Trophoblast cell (in vitro differentiated cells and primary cell): ENCODE measurements at regions not wholly inside any gene's neighbourhood (a gene's known extent, or its start where the extent isn't known, plus 50 kb on each side); places are given as distances from the start of the nearest gene placed in this dataset.
A peak's percentile ranks its signal among the peaks of the same experiment; 100 is the strongest.

ENCODE experiments used
- DNase-seq, 2 donors: peaks; one replicate each; pipeline ENCODE4 v3.0.0-alpha.2; 2016
- H2AFZ ChIP-seq: 2 replicates; pipeline ENCODE4 v1.6.1; 2013; ENCODE audit warnings: low read length, moderate library complexity, mild to moderate bottlenecking; ENCODE audit not compliant: insufficient read depth, poor library complexity
- H2AK5ac ChIP-seq: 2 replicates; pipeline ENCODE4 v1.6.1; 2013; ENCODE audit warnings: mild to moderate bottlenecking, low read length
- H2BK120ac ChIP-seq: 2 replicates; pipeline ENCODE4 v1.6.1; 2013; ENCODE audit warnings: low read length, mild to moderate bottlenecking, moderate library complexity; ENCODE audit not compliant: insufficient read depth, poor library complexity
- H2BK12ac ChIP-seq: 2 replicates; pipeline ENCODE4 v1.6.1; 2013; ENCODE audit warnings: mild to moderate bottlenecking, low read length, moderate library complexity
- H2BK5ac ChIP-seq: 2 replicates; pipeline ENCODE4 v1.6.1; 2013; ENCODE audit warnings: low read length, low read depth, moderate library complexity, mild to moderate bottlenecking; ENCODE audit not compliant: poor library complexity
- H3K14ac ChIP-seq: 2 replicates; pipeline ENCODE4 v1.6.1; 2013; ENCODE audit warnings: mild to moderate bottlenecking, low read length
- H3K18ac ChIP-seq: 2 replicates; pipeline ENCODE4 v1.6.1; 2013; ENCODE audit warnings: mild to moderate bottlenecking, low read length
- H3K23ac ChIP-seq: 2 replicates; pipeline ENCODE4 v1.6.1; 2013; ENCODE audit warnings: low read length
- H3K27ac ChIP-seq: 2 replicates; pipeline ENCODE4 v1.5.1; 2013; ENCODE audit warnings: low read depth, mild to moderate bottlenecking, inconsistent platforms, low read length, moderate library complexity
- H3K27me3 ChIP-seq: 2 replicates; pipeline ENCODE4 v1.6.1; 2013; ENCODE audit warnings: inconsistent platforms, mild to moderate bottlenecking, low read length, moderate library complexity; ENCODE audit not compliant: insufficient read depth
- H3K36me3 ChIP-seq, 2 experiments: 1 replicate in 1 of 2; 2 replicates in 1 of 2; pipeline ENCODE4 v1.6.1; 2013; ENCODE audit warnings: low read length in 2 of 2, mild to moderate bottlenecking in 2 of 2, moderate library complexity in 1 of 2; ENCODE audit not compliant: insufficient read depth in 2 of 2, control insufficient read depth in 1 of 2
- H3K4ac ChIP-seq: 2 replicates; pipeline ENCODE4 v1.6.1; 2013; ENCODE audit warnings: low read depth, mild to moderate bottlenecking, low read length, moderate library complexity
- H3K4me1 ChIP-seq, 2 experiments: 1 replicate in 1 of 2; 2 replicates in 1 of 2; pipeline ENCODE4 v1.6.1; 2013; ENCODE audit warnings: low read length in 2 of 2, mild to moderate bottlenecking in 2 of 2, moderate library complexity in 1 of 2; ENCODE audit not compliant: insufficient read depth in 2 of 2, control insufficient read depth in 1 of 2
- H3K4me2 ChIP-seq: 2 replicates; pipeline ENCODE4 v1.6.1; 2013; ENCODE audit warnings: inconsistent platforms, mild to moderate bottlenecking, low read length, moderate library complexity
- H3K4me3 ChIP-seq: 2 replicates; pipeline ENCODE4 v1.5.1; 2013; ENCODE audit warnings: mild to moderate bottlenecking, low read depth, low read length, inconsistent platforms
- H3K79me1 ChIP-seq: one replicate; pipeline ENCODE4 v1.6.1; 2013; ENCODE audit warnings: low read length
- H3K79me2 ChIP-seq: 2 replicates; pipeline ENCODE4 v1.6.1; 2013; ENCODE audit warnings: low read length, mild to moderate bottlenecking; ENCODE audit not compliant: control insufficient read depth, insufficient read depth, poor library complexity
- H3K9ac ChIP-seq: 2 replicates; pipeline ENCODE4 v1.6.1; 2013; ENCODE audit warnings: mild to moderate bottlenecking, low read length
- H3K9me3 ChIP-seq: 2 replicates; pipeline ENCODE4 v1.6.1; 2013; ENCODE audit warnings: low read depth, mild to moderate bottlenecking, control low read depth, inconsistent platforms, low read length; ENCODE audit not compliant: insufficient read depth
- H4K12ac ChIP-seq: 2 replicates; pipeline ENCODE4 v1.6.1; 2013; ENCODE audit warnings: low read depth, mild to moderate bottlenecking, low read length, moderate library complexity
- H4K8ac ChIP-seq: 2 replicates; pipeline ENCODE4 v1.6.1; 2013; ENCODE audit warnings: low read depth, mild to moderate bottlenecking, low read length, moderate library complexity
- H4K91ac ChIP-seq: one replicate; pipeline ENCODE4 v1.6.1; 2013; ENCODE audit warnings: low read depth, mild to moderate bottlenecking, low read length, moderate library complexity
- WGBS: extraction: QIAGEN DNeasy Blood & Tissue Kit; methylation state at CpG from one replicate; pipeline ENCODE4 v1.1.7; 2013; ENCODE audit warnings: missing lambda C conversion rate; ENCODE audit not compliant: insufficient read length, insufficient coverage; ENCODE audit errors: extremely low coverage; 5-methylcytosine and 5-hydroxymethylcytosine counted together

- Histone ChIP-seq H2AFZ (no peak overlapping the region), H3K36me3 (no peaks in the 10 kb centered on the region), H3K27ac (no peak overlapping the region), H3K79me1 (peaks cover 9% of the 10 kb centered on the region), H3K23ac (no peak overlapping the region), H4K91ac (peak overlapping the region; percentile 82), H3K4me3 (no peak overlapping the region), H3K4me1 (peaks cover 4 to 12% of the 10 kb centered on the region in 2 experiments), H2BK120ac (peak overlapping the region; percentile 61), H4K12ac (no peak overlapping the region), H2BK5ac (no peak overlapping the region), H3K9me3 (no peaks in the 10 kb centered on the region), H4K8ac (peak overlapping the region; percentile 43), H3K9ac (no peak overlapping the region), H2AK5ac (no peak overlapping the region), H3K79me2 (no peaks in the 10 kb centered on the region), H3K27me3 (no peaks in the 10 kb centered on the region), H3K4me2 (no peak overlapping the region), H3K18ac (no peak overlapping the region), H3K14ac (no peak overlapping the region), H3K4ac (no peak overlapping the region), H2BK12ac (peak overlapping the region; percentile 94)
- no peak for DNase-seq
- no CpG with 5 or more reads among the region's 3 CpGs for WGBS
These were observed 544.4 kb downstream of the MIAT start for GRCh38 chr22:27201741-27202140.

- no peak for DNase-seq
- H3K36me3 ChIP-seq: no peaks in the 10 kb centered on the region
- no peak overlapping the region for H2AFZ ChIP-seq
- H4K12ac ChIP-seq: no peak overlapping the region
- peaks cover 10% of the 10 kb centered on the region for H3K79me1 ChIP-seq
- H3K23ac ChIP-seq: no peak overlapping the region
- WGBS: no CpG with 5 or more reads among the region's 2 CpGs
- no peak overlapping the region for H3K18ac ChIP-seq
- peak overlapping the region; percentile 60 for H3K4me2 ChIP-seq
- H3K4me3 ChIP-seq: no peak overlapping the region
- no peaks in the 10 kb centered on the region for H3K27me3 ChIP-seq
- H3K9ac ChIP-seq: no peak overlapping the region
- H3K79me2 ChIP-seq: no peaks in the 10 kb centered on the region
- peak overlapping the region; percentile 18 for H3K14ac ChIP-seq
- peak overlapping the region; percentile 37 for H2BK120ac ChIP-seq
- peaks cover 4 to 19% of the 10 kb centered on the region in 2 experiments for H3K4me1 ChIP-seq
- no peak overlapping the region for H2AK5ac ChIP-seq
- no peaks in the 10 kb centered on the region for H3K9me3 ChIP-seq
- H2BK12ac ChIP-seq: peak overlapping the region; percentile 78
- H3K27ac ChIP-seq: peak overlapping the region; percentile 9
- peak overlapping the region; percentile 17 for H4K8ac ChIP-seq
- peak overlapping the region; percentile 23 for H2BK5ac ChIP-seq
- peak overlapping the region; percentile 79 for H4K91ac ChIP-seq
- no peak overlapping the region for H3K4ac ChIP-seq
These were observed 545.9 kb downstream of the MIAT start for GRCh38 chr22:27203276-27203660.

GRCh38 chr22:27204280-27204679, 546.9 kb downstream of the MIAT start:
- no peak overlapping the region for H3K4me3 ChIP-seq
- H4K8ac ChIP-seq: no peak overlapping the region
- H3K79me1 ChIP-seq: peaks cover 8% of the 10 kb centered on the region
- DNase-seq: no peak
- H3K4me2 ChIP-seq: no peak overlapping the region
- H4K12ac ChIP-seq: no peak overlapping the region
- no peak overlapping the region for H3K4ac ChIP-seq
- no peaks in the 10 kb centered on the region for H3K27me3 ChIP-seq
- no peaks in the 10 kb centered on the region for H3K9me3 ChIP-seq
- no peaks in the 10 kb centered on the region for H3K79me2 ChIP-seq
- no peaks in the 10 kb centered on the region for H3K36me3 ChIP-seq
- H3K14ac ChIP-seq: no peak overlapping the region
- no peak overlapping the region for H3K18ac ChIP-seq
- peaks cover 4 to 18% of the 10 kb centered on the region in 2 experiments for H3K4me1 ChIP-seq
- H3K9ac ChIP-seq: no peak overlapping the region
- H2BK5ac ChIP-seq: no peak overlapping the region
- no peak overlapping the region for H2AFZ ChIP-seq
- no CpG with 5 or more reads among the region's 5 CpGs for WGBS
- H2BK120ac ChIP-seq: no peak overlapping the region
- no peak overlapping the region for H2AK5ac ChIP-seq
- no peak overlapping the region for H3K27ac ChIP-seq
- H4K91ac ChIP-seq: peak overlapping the region; percentile 56
- H3K23ac ChIP-seq: no peak overlapping the region
- peak overlapping the region; percentile 39 for H2BK12ac ChIP-seq

- H3K4me3 ChIP-seq: no peak overlapping the region
- no peak overlapping the region for H3K27ac ChIP-seq
- no peak overlapping the region for H3K4ac ChIP-seq
- no peaks in the 10 kb centered on the region for H3K9me3 ChIP-seq
- no peak overlapping the region for H2BK120ac ChIP-seq
- H3K4me1 ChIP-seq: peaks cover 4 to 18% of the 10 kb centered on the region in 2 experiments
- no peak overlapping the region for H2BK12ac ChIP-seq
- H3K23ac ChIP-seq: no peak overlapping the region
- H3K79me2 ChIP-seq: no peaks in the 10 kb centered on the region
- no peak for DNase-seq
- H2AK5ac ChIP-seq: no peak overlapping the region
- H4K91ac ChIP-seq: no peak overlapping the region
- H4K8ac ChIP-seq: no peak overlapping the region
- no peaks in the 10 kb centered on the region for H3K36me3 ChIP-seq
- H2AFZ ChIP-seq: no peak overlapping the region
- H4K12ac ChIP-seq: no peak overlapping the region
- H3K9ac ChIP-seq: no peak overlapping the region
- H3K14ac ChIP-seq: no peak overlapping the region
- no peak overlapping the region for H3K18ac ChIP-seq
- H2BK5ac ChIP-seq: no peak overlapping the region
- H3K79me1 ChIP-seq: peaks cover 8% of the 10 kb centered on the region
- no CpG with 5 or more reads among the region's 4 CpGs for WGBS
- no peak overlapping the region for H3K4me2 ChIP-seq
- H3K27me3 ChIP-seq: no peaks in the 10 kb centered on the region
These were observed 547.4 kb downstream of the MIAT start for GRCh38 chr22:27204817-27205216.
